ENCODE measurements at regions not wholly inside any gene's neighbourhood (a gene's known extent, or its start where the extent isn't known, plus 50 kb on each side); places are given as distances from the start of the nearest gene placed in this dataset.

DNA sequence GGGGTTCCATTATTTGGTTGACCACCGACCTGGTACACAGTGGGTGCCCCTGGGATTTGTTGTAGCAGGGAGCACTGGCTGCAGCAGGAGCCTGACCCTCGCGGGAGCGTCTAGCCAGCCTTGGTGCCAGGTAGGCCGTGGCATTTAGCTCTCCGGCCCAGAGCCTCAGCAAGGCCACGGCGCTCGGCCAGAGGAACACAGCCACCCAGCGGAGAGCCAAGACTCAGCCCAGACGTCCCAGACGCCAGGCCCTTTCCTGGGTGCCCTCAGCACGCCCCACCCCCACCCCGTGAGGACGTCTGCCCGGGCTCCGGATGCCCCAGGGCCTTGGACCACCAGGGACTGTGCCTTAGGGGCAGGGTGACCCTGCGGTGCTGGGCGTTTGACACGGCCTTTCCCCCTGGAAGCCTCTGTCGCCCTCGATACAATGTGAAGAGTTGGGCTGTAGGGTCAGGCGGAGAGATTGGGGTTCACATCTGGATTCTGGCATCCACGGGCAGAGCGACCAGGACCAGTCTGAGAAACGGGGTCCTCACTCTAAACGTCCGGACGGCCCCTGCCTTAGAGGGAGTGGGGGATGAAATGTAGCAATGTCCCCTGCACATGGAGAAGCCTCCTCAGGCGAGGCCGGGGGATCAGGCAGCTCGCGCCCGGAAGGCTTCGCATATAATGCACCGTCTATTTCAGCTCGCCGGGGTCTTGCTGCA lies 99.2 kb upstream of the FGF3 start:
- H3K4me3 ChIP-seq (ENCODE audit: low read depth, low read length): no peak overlapping the region
- DNase-seq: no peak
- H3K9me3 ChIP-seq (ENCODE audit: severe bottlenecking): peaks cover 5% of the 10 kb centered on the region
- H3K27ac ChIP-seq: no peak overlapping the region
- H3K36me3 ChIP-seq: no peaks in the 10 kb centered on the region
- H3K27me3 ChIP-seq (ENCODE audit: insufficient read depth, low read depth, severe bottlenecking): peaks cover 16% of the 10 kb centered on the region
- TF ChIP-seq, protein P1, sequence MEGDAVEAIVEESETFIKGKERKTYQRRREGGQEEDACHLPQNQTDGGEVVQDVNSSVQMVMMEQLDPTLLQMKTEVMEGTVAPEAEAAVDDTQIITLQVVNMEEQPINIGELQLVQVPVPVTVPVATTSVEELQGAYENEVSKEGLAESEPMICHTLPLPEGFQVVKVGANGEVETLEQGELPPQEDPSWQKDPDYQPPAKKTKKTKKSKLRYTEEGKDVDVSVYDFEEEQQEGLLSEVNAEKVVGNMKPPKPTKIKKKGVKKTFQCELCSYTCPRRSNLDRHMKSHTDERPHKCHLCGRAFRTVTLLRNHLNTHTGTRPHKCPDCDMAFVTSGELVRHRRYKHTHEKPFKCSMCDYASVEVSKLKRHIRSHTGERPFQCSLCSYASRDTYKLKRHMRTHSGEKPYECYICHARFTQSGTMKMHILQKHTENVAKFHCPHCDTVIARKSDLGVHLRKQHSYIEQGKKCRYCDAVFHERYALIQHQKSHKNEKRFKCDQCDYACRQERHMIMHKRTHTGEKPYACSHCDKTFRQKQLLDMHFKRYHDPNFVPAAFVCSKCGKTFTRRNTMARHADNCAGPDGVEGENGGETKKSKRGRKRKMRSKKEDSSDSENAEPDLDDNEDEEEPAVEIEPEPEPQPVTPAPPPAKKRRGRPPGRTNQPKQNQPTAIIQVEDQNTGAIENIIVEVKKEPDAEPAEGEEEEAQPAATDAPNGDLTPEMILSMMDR (IDR thresholded peaks at IDR 0.05; ENCODE audit: low read depth, low read length): no peak

DNA sequence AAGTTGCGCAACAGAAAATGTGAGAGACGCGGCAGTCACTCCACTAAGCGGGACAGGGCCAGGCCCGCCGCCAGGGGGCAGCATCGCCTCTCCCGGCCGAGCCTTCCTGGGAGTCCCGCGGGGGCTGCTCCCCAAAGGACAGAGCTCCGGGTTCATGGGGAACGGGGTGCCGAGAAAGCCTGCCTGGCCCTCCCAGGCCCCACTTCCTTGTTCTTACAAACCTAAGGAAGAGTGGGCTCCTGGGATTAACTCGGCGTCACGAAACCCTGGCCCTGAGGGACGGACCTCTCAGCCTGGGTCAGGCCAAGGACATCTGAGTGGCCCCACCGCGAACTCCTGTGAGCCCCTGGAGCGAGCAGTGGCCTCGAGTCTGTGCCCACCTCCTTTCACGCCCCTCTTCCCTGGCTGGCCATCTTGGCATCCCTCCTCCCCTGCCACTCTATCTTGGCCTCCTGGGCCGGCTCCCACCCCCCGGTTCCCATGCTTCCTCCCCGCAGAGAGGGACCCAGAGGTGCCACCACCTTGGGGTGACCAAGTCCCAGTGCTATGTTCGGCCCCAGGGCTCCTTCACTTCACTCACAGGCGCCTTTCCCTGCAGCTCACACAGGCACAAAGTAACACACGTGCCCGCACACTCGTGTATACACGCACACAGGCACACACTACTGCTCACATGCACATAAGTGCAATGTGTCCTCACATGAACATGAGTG lies 99.9 kb upstream of the FGF3 start:
- peak; percentile 77 for DNase-seq
- peaks cover 16% of the 10 kb centered on the region for H3K27me3 ChIP-seq (ENCODE audit: insufficient read depth, low read depth, severe bottlenecking)
- TF ChIP-seq, protein P1 (IDR thresholded peaks at IDR 0.05; ENCODE audit: low read depth, low read length): peak; percentile 92
- peak overlapping the region; percentile 14; the same call in 1 of the 2 replicates for H3K4me3 ChIP-seq (ENCODE audit: low read depth, low read length)
- no peaks in the 10 kb centered on the region for H3K36me3 ChIP-seq
- H3K27ac ChIP-seq: no peak overlapping the region
- peaks cover 5% of the 10 kb centered on the region for H3K9me3 ChIP-seq (ENCODE audit: severe bottlenecking)

DNA sequence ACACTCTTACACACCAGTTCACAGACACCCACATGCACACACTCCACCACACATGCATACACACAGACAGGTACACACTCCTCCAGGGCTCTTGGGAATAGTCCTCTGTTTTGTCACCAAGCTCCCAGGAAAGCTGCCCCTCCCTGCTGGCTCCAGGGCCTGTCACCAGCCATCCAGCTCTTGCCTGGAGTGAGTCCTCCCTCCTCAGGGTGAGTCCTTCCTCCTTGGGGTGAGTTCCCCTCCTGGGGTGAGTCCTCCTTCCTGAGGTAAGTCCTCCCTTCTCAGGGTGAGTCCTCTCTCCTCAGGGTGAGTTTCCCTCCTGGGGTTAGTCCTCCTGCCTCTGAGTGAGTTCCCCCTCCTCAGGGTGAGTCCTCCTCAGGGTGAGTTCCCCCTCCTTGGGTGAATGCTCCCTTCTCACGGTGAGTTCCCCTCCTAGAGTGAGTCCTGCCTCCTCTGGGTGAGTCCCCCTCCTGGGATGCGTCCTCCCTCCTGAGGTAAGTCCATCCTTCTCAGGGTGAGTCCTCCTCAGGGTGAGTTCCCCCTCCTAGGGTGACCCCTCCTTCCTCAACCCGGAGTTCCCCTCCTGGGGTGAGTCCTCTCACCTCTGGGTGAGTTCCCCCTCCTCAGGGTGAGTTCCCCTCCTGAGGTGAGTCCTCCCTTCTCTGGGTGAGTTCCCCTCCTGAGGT lies 100.6 kb upstream of the FGF3 start:
- H3K27ac ChIP-seq: no peak overlapping the region
- TF ChIP-seq, protein P1 (IDR thresholded peaks at IDR 0.05; ENCODE audit: low read depth, low read length): no peak
- peaks cover 5% of the 10 kb centered on the region for H3K9me3 ChIP-seq (ENCODE audit: severe bottlenecking)
- H3K36me3 ChIP-seq: no peaks in the 10 kb centered on the region
- H3K4me3 ChIP-seq (ENCODE audit: low read depth, low read length): no peak overlapping the region
- DNase-seq: no peak
- H3K27me3 ChIP-seq (ENCODE audit: insufficient read depth, low read depth, severe bottlenecking): peaks cover 21% of the 10 kb centered on the region

DNA sequence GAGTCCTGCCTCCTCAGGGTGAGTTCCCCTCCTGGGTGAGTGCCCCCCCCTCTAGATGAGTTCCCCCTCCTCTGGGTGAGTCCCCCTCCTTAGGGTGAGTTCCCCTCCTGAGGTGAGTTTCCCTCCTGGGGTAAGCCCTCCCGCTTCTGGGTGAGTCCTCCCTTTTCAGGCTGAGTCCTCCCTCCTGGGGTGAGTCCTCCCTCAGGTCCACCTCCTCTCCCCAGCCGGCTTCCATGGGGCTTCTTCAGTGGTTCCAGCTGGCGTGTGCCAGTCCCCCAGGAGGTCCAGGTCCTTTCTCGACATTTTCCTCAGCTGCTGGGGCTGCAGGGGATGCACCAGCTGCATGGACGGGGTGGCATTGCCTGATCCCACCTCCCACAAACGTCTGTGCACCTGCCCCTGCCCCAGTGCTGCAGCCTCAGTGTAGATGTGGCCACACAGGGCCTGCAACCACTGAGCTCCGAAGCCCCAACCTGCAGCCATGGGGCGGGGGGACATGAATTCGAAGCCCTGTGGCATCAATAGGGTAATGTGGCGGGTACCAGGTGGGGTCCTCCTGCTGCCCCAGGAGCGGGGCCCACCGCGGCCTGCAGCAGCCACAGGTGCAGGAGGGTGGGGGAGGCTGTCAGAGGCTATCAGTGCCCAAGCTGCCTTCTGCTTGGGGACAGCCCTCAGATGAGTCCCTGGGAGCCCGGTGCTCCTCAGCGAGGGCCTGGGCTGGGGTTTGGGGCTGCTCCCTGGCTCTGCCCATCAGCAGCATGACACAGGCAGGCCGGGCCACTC lies 101.3 kb upstream of the FGF3 start:
- TF ChIP-seq, protein P1 (IDR thresholded peaks at IDR 0.05; ENCODE audit: low read depth, low read length): no peak
- Histone ChIP-seq H3K27me3 (ENCODE audit: insufficient read depth, low read depth, severe bottlenecking) (peaks cover 21% of the 10 kb centered on the region), H3K4me3 (ENCODE audit: low read depth, low read length) (no peak overlapping the region), H3K36me3 (no peaks in the 10 kb centered on the region), H3K27ac (no peak overlapping the region), H3K9me3 (ENCODE audit: severe bottlenecking) (peaks cover 5% of the 10 kb centered on the region)
- no peak for DNase-seq

DNA sequence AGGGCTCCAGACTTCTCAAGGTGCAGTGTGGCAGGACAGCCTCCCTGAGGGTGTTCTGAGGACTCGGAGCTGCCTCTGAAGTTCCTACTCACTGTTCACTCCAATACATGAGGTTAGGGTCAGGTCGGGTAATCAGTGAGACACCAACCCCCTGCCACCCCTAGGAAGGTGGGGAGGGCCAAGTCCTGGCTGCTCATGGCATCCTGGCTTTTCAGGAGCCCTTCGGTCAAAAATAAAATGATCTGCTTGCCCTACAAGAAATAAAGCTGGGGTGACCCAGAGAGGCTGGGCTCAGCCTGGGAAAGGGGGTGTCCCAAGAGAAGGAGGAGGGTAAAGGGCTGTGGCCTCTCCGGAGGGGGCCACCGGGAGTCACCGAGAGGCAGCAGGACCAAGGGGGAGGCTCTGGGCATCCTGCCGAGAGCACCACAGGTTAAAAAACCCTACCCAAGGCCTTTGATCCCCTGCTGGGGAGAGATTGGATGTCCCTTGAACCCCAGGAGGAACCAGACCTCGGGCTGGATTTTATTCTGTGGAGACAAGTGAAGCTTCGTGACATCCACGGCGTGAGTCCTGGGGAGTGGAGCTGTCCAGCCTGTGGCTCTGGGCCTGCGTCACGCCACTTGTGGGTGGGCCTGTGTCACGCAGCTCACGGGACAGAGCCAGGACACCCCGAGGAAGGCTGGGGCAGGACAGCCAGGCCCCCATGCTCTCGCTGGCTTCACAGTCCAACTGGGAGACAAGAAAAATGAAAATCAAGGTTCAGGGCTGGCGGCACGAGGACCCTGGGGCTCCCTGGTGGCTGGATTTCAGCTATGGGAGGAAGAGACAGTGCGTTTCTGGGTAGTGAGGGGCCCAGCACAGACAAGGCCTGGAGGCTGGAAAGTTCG lies 102.2 kb upstream of the FGF3 start:
- TF ChIP-seq, protein P1 (IDR thresholded peaks at IDR 0.05; ENCODE audit: low read depth, low read length): no peak

More for the DNA sequence above, 102.2 kb upstream of the FGF3 start:
- no peak for DNase-seq
- no peak overlapping the region for H3K4me3 ChIP-seq (ENCODE audit: low read depth, low read length)
- peaks cover 19% of the 10 kb centered on the region for H3K27me3 ChIP-seq (ENCODE audit: insufficient read depth, low read depth, severe bottlenecking)
- no peaks in the 10 kb centered on the region for H3K36me3 ChIP-seq
- H3K27ac ChIP-seq: no peak overlapping the region
- peaks cover 5% of the 10 kb centered on the region for H3K9me3 ChIP-seq (ENCODE audit: severe bottlenecking)
